A673 (cell line): ENCODE measurements at regions not wholly inside any gene's neighbourhood (a gene's known extent, or its start where the extent isn't known, plus 50 kb on each side); places are given as distances from the start of the nearest gene placed in this dataset.

Source experiments
- BruUV-seq: library from RNA; stranded (reverse); fragments of 400-500 nt; replicated peaks from 2 replicates; lab custom pipeline; 2021; lab: Mats Ljungman, UMichigan
- CTCF ChIA-PET: fragments of 300-600 bp; sonication (Branson Sonifier 250); formaldehyde crosslinking; loops from one replicate; lab custom pipeline; 2022; ENCODE audit warnings: antibody characterized with exemption; lab: Charles Lee
- POLR2A ChIA-PET: fragments of 300-600 bp; sonication (Branson Sonifier 250); formaldehyde crosslinking; loops from one replicate; lab custom pipeline; 2022; ENCODE audit warnings: antibody characterized with exemption; ENCODE audit not compliant: low non-redundant PET; lab: Charles Lee
- DNase-seq: peaks from one replicate; pipeline ENCODE4 v3.0.0-alpha.2; 2015; ENCODE audit warnings: low spot score
- H3K27ac ChIP-seq: fragments of 200-600 bp; sonication (generic); 2 replicates; pipeline ENCODE4 v1.5.1; 2016; ENCODE audit warnings: mixed run types, low read depth, mild to moderate bottlenecking, mixed read lengths, antibody characterized with exemption, low read length; ENCODE audit not compliant: poor library complexity, severe bottlenecking
- H3K27me3 ChIP-seq: fragments of 200-600 bp; sonication (generic); replicated peaks from 2 replicates; pipeline ENCODE4 v1.6.1; 2017; ENCODE audit warnings: mixed run types, low read depth, mild to moderate bottlenecking, mixed read lengths, antibody characterized with exemption, low read length; ENCODE audit not compliant: insufficient read depth, poor library complexity
- H3K36me3 ChIP-seq: fragments of 200-600 bp; sonication (generic); 2 replicates; pipeline ENCODE4 v1.6.1; 2016; ENCODE audit warnings: mixed run types, mild to moderate bottlenecking, mixed read lengths, antibody characterized with exemption, low read length; ENCODE audit not compliant: insufficient read depth, poor library complexity, severe bottlenecking
- H3K4me1 ChIP-seq: fragments of 200-600 bp; sonication (generic); 2 replicates; pipeline ENCODE4 v1.6.1; 2017; ENCODE audit warnings: mixed run types, mild to moderate bottlenecking, mixed read lengths, antibody characterized with exemption, low read length; ENCODE audit not compliant: insufficient read depth, poor library complexity, severe bottlenecking
- H3K4me3 ChIP-seq: fragments of 200-600 bp; sonication (generic); 2 replicates; pipeline ENCODE4 v1.5.1; 2016; ENCODE audit warnings: low read depth, mixed run types, mild to moderate bottlenecking, mixed read lengths, low read length; ENCODE audit not compliant: poor library complexity, severe bottlenecking
- H3K9me3 ChIP-seq: fragments of 200-600 bp; sonication (generic); 2 replicates; pipeline ENCODE4 v1.6.1; 2016; ENCODE audit warnings: mixed run types, low read depth, mild to moderate bottlenecking, mixed read lengths, antibody characterized with exemption, low read length; ENCODE audit not compliant: poor library complexity, severe bottlenecking
- CTCF ChIP-seq: fragments of 300-800, 200-600 bp; sonication (generic); conservative IDR thresholded peaks from 2 replicates; pipeline ENCODE4 v1.5.1; 2017; ENCODE audit warnings: low read depth, mild to moderate bottlenecking, antibody characterized with exemption, low read length, moderate library complexity, mixed read lengths
- EZH2 ChIP-seq: fragments of 200-600 bp; sonication (generic); IDR thresholded peaks from 2 replicates; pipeline ENCODE4 v1.6.1; 2017; ENCODE audit warnings: borderline replicate concordance, low read depth, mild to moderate bottlenecking, mixed read lengths, antibody characterized with exemption, low read length; ENCODE audit not compliant: poor library complexity, severe bottlenecking
- intact Hi-C: fragments of 100-400 bp; cut with micrococcal nuclease; formaldehyde crosslinking; loops from one replicate; pipeline ENCODE4 v1.10.0; 2022; ENCODE audit not compliant: unreplicated experiment

GRCh38 chr2:15034246-15034645, 401.7 kb downstream of the LRATD1 start:
- intact Hi-C loops, result loop anchor here (10.0 kb wide), 1 partner anchor 541 kb away; no protein-coding TSS in a partner anchor
- DNase-seq, result no peak
- no peaks in the 10 kb centered on the region for H3K36me3 ChIP-seq
- ChIA-PET POLR2A (no interaction called here), CTCF (no interaction called here)
- no peaks in the 10 kb centered on the region for H3K9me3 ChIP-seq
- no peak overlapping the region for H3K27ac ChIP-seq
- no TSS peak for BruUV-seq
- peaks cover 5% of the 10 kb centered on the region for H3K4me1 ChIP-seq
- peaks cover 4% of the 10 kb centered on the region for H3K27me3 ChIP-seq
- no peak overlapping the region for H3K4me3 ChIP-seq
- TF ChIP-seq CTCF, result no peak
- TF ChIP-seq EZH2, result no peak

- BruUV-seq, result no TSS peak
- H3K27ac ChIP-seq, result no peak overlapping the region
Measured at GRCh38 chr2:15034860-15035259, 402.3 kb downstream of the LRATD1 start.

GRCh38 chr2:15038366-15039364, 406.1 kb downstream of the LRATD1 start:
- Histone ChIP-seq H3K9me3 (no peaks in the 10 kb centered on the region), H3K4me1 (peaks cover 40% of the 10 kb centered on the region), H3K27ac (no peak overlapping the region), H3K36me3 (no peaks in the 10 kb centered on the region), H3K27me3 (no peaks in the 10 kb centered on the region), H3K4me3 (no peak overlapping the region)
- TF ChIP-seq EZH2, result no peak
- ChIA-PET CTCF (no interaction called here), POLR2A (interaction anchor here (0.6 kb wide), 1 partner anchor 63 kb away, joined by 3 read pairs; no protein-coding TSS in a partner anchor)
- BruUV-seq, result no TSS peak
- DNase-seq, result peak; percentile 79
- intact Hi-C loops, result loop anchor here (10.0 kb wide), 1 partner anchor 536 kb away; no protein-coding TSS in a partner anchor

More at GRCh38 chr2:15034860-15035259, 402.3 kb downstream of the LRATD1 start:
- Histone ChIP-seq H3K27me3 (peaks cover 4% of the 10 kb centered on the region), H3K4me1 (peaks cover 10% of the 10 kb centered on the region), H3K4me3 (no peak overlapping the region), H3K36me3 (no peaks in the 10 kb centered on the region), H3K9me3 (no peaks in the 10 kb centered on the region)
- DNase-seq, result no peak
- POLR2A ChIA-PET, result no interaction called here
- intact Hi-C loops, result loop anchor here (10.0 kb wide), 1 partner anchor 540 kb away; no protein-coding TSS in a partner anchor
- TF ChIP-seq EZH2, result no peak
- TF ChIP-seq CTCF, result no peak
- CTCF ChIA-PET, result no interaction called here
